Lower lobe of right lung (tissue), 2 donors: ENCODE measurements at regions not wholly inside any gene's neighbourhood (a gene's known extent, or its start where the extent isn't known, plus 50 kb on each side); places are given as distances from the start of the nearest gene placed in this dataset.

Source experiments
- ATAC-seq, 2 donors: fragments of 200-7000 bp; cut with Tn5 transposase; one replicate each; pipeline ENCODE4 v1.9.1; 2020 to 2022; ENCODE audit warnings: mild to moderate bottlenecking in 2 of 2, moderate library complexity in 2 of 2
- DNase-seq: peaks from one replicate; pipeline ENCODE4 v3.0.0-alpha.2; 2020
- H3K27ac ChIP-seq: fragments of 200-600 bp; one replicate; pipeline ENCODE4 v1.8.0; 2022
- H3K27me3 ChIP-seq: fragments of 200-600 bp; one replicate; pipeline ENCODE4 v1.8.0; 2022; ENCODE audit warnings: low read depth
- H3K36me3 ChIP-seq: fragments of 200-600 bp; one replicate; pipeline ENCODE4 v1.8.0; 2022; ENCODE audit warnings: mild to moderate bottlenecking
- H3K4me1 ChIP-seq: fragments of 200-600 bp; one replicate; pipeline ENCODE4 v1.8.0; 2022
- H3K4me3 ChIP-seq: fragments of 200-600 bp; one replicate; pipeline ENCODE4 v1.8.0; 2022; ENCODE audit warnings: mild to moderate bottlenecking
- H3K9me3 ChIP-seq: fragments of 200-600 bp; one replicate; pipeline ENCODE4 v1.8.0; 2022
- intact Hi-C: fragments of 100-400 bp; cut with DNase I; formaldehyde crosslinking; loops from one replicate; pipeline ENCODE4 v1.11.0; 2022
- TF ChIP-seq, protein P1 (sequence below): fragments of 200-600 bp; IDR thresholded peaks from one replicate; pipeline ENCODE4 v1.8.0; 2022; ENCODE audit warnings: antibody characterized with exemption, mild to moderate bottlenecking
- donor health status: DM: no; HTN: yes; CAD: no; lungs with severe emphysema.

DNA sequence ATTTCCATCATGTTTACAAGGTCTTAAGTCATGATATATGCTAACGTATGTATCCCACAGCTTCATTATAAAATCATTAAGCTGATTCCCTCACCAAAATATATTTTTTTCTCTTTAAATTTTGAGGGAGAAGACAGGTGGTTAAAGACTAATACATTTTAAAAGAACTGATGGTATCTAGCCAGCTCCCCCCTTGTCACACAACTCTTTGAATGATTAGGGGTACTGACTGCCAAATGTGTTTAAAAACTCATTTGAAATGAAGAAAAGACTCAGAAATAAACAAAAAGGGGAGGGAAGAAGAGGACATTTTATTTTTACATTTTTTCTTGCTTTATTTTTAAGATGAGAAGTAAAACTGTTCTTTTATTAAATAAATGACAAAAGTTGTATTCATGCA, 805.3 kb downstream of the SATB2 start:
- no peak for DNase-seq
- ATAC-seq, result no peak
- H3K36me3 ChIP-seq, result no peaks in the 10 kb centered on the region
- intact Hi-C loops, result no loop called here
- no peak overlapping the region for H3K4me3 ChIP-seq
- no peaks in the 10 kb centered on the region for H3K4me1 ChIP-seq
- TF ChIP-seq, protein P1, sequence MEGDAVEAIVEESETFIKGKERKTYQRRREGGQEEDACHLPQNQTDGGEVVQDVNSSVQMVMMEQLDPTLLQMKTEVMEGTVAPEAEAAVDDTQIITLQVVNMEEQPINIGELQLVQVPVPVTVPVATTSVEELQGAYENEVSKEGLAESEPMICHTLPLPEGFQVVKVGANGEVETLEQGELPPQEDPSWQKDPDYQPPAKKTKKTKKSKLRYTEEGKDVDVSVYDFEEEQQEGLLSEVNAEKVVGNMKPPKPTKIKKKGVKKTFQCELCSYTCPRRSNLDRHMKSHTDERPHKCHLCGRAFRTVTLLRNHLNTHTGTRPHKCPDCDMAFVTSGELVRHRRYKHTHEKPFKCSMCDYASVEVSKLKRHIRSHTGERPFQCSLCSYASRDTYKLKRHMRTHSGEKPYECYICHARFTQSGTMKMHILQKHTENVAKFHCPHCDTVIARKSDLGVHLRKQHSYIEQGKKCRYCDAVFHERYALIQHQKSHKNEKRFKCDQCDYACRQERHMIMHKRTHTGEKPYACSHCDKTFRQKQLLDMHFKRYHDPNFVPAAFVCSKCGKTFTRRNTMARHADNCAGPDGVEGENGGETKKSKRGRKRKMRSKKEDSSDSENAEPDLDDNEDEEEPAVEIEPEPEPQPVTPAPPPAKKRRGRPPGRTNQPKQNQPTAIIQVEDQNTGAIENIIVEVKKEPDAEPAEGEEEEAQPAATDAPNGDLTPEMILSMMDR, result no peak
- H3K27ac ChIP-seq, result no peak overlapping the region
- no peaks in the 10 kb centered on the region for H3K9me3 ChIP-seq
- no peaks in the 10 kb centered on the region for H3K27me3 ChIP-seq

DNA sequence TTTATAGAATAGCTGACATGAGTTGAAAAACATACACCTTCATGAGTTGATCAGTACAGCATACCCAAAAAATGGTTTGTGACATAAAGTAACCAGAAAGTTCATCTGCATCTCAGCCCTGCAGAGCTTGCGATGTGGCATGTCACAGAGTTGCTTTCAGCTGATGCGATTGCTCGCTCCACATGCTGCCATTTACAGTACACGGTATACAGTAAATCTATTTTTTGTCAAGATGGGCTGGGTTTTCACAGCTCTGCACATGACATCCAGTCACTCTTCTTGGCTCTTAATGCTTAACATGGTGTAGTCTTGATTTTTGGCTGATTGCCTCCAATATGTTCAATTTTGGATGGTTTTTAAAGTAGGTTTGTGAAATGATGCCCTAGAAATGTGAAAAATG, 811.9 kb downstream of the SATB2 start:
- no peak for ATAC-seq
- intact Hi-C loops, result no loop called here

DNA sequence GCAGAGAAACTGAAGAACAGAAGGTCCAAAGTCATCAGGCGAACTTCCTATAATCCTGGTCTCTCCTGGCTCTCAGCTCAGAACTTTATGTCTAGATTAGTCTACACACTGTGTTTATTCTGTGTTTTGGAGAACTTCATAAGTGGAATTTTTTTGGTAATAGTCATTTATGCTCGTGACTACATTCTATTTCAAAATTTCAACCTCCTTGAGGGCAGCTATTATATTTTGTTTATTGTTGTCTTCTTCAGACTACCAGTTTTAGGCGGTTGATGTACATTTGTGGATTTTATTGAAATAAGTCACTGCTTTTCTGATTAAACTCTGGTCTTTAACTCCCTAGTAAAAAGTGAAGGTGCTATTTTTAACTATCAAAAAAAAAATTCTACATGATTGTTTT, 816.6 kb downstream of the SATB2 start:
- Histone ChIP-seq H3K4me3 (no peak overlapping the region), H3K9me3 (no peaks in the 10 kb centered on the region), H3K36me3 (no peaks in the 10 kb centered on the region), H3K27me3 (no peaks in the 10 kb centered on the region), H3K4me1 (no peaks in the 10 kb centered on the region), H3K27ac (no peak overlapping the region)
- DNase-seq (no peak), ATAC-seq (no peak)
- intact Hi-C loops, result no loop called here
- TF ChIP-seq, protein P1, result no peak

More for the DNA sequence above, 811.9 kb downstream of the SATB2 start:
- TF ChIP-seq, protein P1, result no peak
- Histone ChIP-seq H3K4me3 (no peak overlapping the region), H3K27ac (no peak overlapping the region), H3K36me3 (no peaks in the 10 kb centered on the region), H3K9me3 (no peaks in the 10 kb centered on the region), H3K4me1 (no peaks in the 10 kb centered on the region), H3K27me3 (no peaks in the 10 kb centered on the region)
- no peak for DNase-seq

- ATAC-seq, result no peak
- no peaks in the 10 kb centered on the region for H3K4me1 ChIP-seq
- TF ChIP-seq, protein P1, result no peak
- intact Hi-C loops, result no loop called here
- no peak overlapping the region for H3K27ac ChIP-seq
- no peaks in the 10 kb centered on the region for H3K27me3 ChIP-seq
- H3K4me3 ChIP-seq, result no peak overlapping the region
- no peaks in the 10 kb centered on the region for H3K36me3 ChIP-seq
- DNase-seq, result no peak
- no peaks in the 10 kb centered on the region for H3K9me3 ChIP-seq
These were observed 817.3 kb downstream of the SATB2 start for GRCh38 chr2:198640463-198640862.

GRCh38 chr2:198639580-198639979, 818.2 kb downstream of the SATB2 start:
- intact Hi-C loops, result no loop called here
- no peaks in the 10 kb centered on the region for H3K27me3 ChIP-seq
- H3K36me3 ChIP-seq, result no peaks in the 10 kb centered on the region
- H3K4me3 ChIP-seq, result no peak overlapping the region
- no peaks in the 10 kb centered on the region for H3K9me3 ChIP-seq
- no peak for DNase-seq
- TF ChIP-seq, protein P1, result no peak
- no peaks in the 10 kb centered on the region for H3K4me1 ChIP-seq
- H3K27ac ChIP-seq, result no peak overlapping the region
- no peak for ATAC-seq

- Histone ChIP-seq H3K36me3 (no peaks in the 10 kb centered on the region), H3K4me1 (no peaks in the 10 kb centered on the region), H3K27me3 (no peaks in the 10 kb centered on the region), H3K9me3 (no peaks in the 10 kb centered on the region), H3K4me3 (no peak overlapping the region), H3K27ac (no peak overlapping the region)
- no peak for DNase-seq
- intact Hi-C loops, result no loop called here
- TF ChIP-seq, protein P1, result no peak
- ATAC-seq, result no peak
These were observed 819.2 kb downstream of the SATB2 start for GRCh38 chr2:198638577-198638976.
